ENCODE measurements at regions not wholly inside any gene's neighbourhood (a gene's known extent, or its start where the extent isn't known, plus 50 kb on each side); places are given as distances from the start of the nearest gene placed in this dataset.
A peak's percentile ranks its signal among the peaks of the same experiment; 100 is the strongest.

- DNase-seq (ENCODE audit: low spot score): no peak
These were observed 140.6 kb upstream of the RBMY1B start for GRCh38 chrY:21370494-21370893.

- no peak for DNase-seq (ENCODE audit: low spot score)
These were observed 117.0 kb upstream of the RBMY1B start for GRCh38 chrY:21394116-21394515.

- DNase-seq (ENCODE audit: low spot score): peak; percentile 4
These were observed 88.9 kb upstream of the RBMY1B start for GRCh38 chrY:21422221-21422620.

GRCh38 chrY:21440536-21440935, 70.6 kb upstream of the RBMY1B start:
- DNase-seq (ENCODE audit: low spot score): no peak

- no peak for DNase-seq (ENCODE audit: low spot score)
These were observed 57.5 kb upstream of the RBMY1B start for GRCh38 chrY:21453644-21454043.

- no peak for DNase-seq (ENCODE audit: low spot score)
These were observed 57.0 kb upstream of the RBMY1B start for GRCh38 chrY:21454133-21454532.

- DNase-seq (ENCODE audit: low spot score): peak; percentile 17
These were observed 51.5 kb upstream of the RBMY1B start for GRCh38 chrY:21459648-21460047.
